ENCODE measurements at regions not wholly inside any gene's neighbourhood (a gene's known extent, or its start where the extent isn't known, plus 50 kb on each side); places are given as distances from the start of the nearest gene placed in this dataset.

GRCh38 chr9:126095546-126096190 is 231.0 kb upstream of the MVB12B start:
- no peak for DNase-seq

DNA sequence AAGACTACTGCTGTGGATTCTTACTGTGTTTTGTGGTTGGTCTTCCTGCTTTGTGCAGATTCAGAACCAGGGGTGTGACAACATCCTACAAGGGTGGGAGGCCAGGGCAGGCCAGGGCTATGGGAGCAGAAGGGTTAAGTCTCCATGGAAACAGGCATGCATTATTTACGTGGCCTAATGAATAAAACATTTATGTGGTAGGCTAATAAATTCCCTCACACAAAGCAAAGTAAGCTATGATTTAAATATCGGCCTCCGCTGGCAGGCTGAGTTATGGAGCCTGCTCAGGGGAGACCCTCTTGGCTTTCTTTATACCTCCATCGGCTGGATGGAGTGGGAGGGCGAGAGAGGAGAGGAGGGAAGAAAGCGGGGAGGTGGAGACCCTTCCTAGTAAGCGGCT is 230.3 kb upstream of the MVB12B start:
- no peak for DNase-seq

GRCh38 chr9:126097679-126098078 is 228.9 kb upstream of the MVB12B start:
- no peak for DNase-seq

DNA sequence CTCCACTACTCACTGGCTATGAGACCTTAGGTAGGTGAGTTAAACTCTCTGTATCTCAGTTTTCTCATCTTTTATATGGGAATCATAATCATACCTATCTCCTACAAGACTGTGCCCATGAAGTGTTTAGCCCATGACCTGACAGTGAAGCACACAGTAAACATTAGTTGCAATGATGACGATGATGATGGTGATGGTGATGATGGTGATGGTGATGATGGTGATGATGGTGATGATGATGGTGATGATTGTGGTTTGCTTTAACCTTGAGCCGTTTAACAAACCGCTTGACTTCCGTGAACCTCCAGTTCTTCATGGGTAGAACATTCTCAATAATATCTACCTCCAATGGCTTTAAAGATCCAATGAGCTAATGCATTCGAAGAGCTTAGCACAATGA is 220.2 kb upstream of the MVB12B start:
- DNase-seq, result no peak

DNA sequence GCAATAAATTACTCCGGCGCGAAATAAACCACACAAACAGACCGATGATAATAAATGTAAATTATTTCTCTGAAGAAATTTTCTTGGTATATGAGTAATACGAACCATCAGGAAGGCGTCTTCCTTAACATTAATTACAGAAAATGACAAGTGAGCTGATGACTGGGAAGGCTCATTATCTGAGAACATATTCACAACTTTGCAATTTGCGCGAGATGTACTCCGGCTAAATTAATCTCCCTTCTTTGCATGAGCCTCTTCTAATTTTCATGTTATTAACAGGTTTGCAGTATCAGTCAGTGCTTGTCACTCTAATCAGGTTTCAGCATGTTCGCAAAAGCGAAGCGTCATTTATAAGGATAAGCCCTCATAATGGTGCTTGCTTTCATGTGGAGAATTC is 218.9 kb upstream of the MVB12B start:
- no peak for DNase-seq

- no peak for DNase-seq
Observed at GRCh38 chr9:126108240-126108639, 218.4 kb upstream of the MVB12B start.

DNA sequence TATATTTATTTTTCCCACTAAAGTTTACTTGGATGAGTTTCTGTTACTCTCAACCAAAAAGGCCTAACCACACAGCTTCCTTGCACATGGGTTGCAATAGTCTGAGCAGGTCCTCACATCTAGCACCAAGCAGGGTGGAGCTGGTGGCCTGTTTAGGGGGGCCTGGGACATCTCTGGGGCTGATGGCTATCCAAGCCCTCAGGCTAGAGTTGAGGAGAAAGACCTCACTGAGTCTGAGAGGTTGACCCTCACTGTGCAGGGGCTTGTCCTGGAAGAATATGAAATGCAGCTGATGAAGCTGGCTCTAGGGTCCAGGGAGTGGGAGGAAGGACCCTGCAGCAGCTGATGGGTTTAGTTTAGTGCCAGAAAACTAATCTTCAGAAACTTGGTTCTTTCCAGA is 217.1 kb upstream of the MVB12B start:
- no peak for DNase-seq

GRCh38 chr9:126111556-126111955 is 215.1 kb upstream of the MVB12B start:
- DNase-seq, result no peak

DNA sequence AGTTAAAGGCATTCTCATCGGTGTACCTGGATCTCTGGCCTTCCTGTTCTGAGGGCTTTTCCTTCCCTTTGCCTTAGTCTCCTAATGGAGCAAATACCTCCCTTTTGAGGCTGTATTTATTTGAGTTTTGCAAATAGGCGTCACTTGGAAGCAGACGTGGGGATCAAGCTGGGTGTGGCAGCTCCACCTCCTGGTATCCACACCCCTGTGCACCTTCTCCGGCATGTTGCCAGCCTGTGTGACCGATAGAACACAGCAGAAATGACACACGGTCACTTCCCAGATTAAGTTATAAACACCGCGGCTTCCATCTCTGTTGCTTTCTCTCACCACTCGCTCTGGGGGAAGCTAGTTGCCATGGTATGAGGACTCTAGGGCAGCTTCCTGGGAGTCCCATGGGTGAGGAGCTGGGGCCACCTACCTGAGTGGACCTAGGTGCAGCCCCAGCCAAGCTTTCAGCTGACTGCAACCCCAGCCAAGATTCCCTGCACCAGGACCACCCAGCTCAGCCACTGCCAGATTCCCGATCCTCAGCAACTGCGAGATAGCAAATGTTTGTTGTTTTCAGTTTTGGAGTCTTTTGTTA is 214.4 kb upstream of the MVB12B start:
- no peak for DNase-seq

- DNase-seq, result no peak
Observed at GRCh38 chr9:126113176-126113575, 213.5 kb upstream of the MVB12B start.

DNA sequence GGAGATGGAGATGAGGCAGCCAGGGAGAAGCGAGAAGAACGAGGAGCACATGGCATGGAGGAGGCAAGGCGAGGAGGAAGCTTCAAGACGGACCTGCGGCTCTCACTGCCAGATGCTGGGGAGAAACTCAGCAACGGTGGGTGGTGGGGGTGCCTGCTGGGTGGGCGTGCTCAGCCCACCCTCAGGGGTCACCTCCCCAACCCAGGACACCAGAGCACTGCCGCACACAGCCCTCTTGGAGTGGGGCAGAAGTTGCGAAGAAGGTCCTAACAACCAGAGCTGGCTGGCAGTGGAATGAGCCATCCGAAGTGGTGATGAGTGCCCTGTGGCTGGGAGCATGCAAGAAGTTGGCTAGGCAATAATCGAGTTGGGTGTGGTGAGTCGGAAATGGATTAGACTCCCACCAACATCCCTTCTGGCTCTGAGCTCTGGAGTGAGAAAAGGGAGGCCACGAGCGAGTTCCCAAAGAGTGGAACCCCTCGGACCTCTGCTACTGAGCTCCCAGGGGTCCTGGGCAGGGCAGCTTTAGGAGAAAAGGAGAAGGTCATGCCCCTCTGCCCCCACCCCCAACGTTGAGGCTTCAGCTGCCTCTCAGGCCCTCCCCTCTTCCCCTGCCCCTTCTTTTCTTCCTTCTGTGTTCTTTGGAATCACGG is 212.7 kb upstream of the MVB12B start:
- DNase-seq, result no peak

- DNase-seq, result no peak
Observed at GRCh38 chr9:126114409-126114760, 212.2 kb upstream of the MVB12B start.

DNA sequence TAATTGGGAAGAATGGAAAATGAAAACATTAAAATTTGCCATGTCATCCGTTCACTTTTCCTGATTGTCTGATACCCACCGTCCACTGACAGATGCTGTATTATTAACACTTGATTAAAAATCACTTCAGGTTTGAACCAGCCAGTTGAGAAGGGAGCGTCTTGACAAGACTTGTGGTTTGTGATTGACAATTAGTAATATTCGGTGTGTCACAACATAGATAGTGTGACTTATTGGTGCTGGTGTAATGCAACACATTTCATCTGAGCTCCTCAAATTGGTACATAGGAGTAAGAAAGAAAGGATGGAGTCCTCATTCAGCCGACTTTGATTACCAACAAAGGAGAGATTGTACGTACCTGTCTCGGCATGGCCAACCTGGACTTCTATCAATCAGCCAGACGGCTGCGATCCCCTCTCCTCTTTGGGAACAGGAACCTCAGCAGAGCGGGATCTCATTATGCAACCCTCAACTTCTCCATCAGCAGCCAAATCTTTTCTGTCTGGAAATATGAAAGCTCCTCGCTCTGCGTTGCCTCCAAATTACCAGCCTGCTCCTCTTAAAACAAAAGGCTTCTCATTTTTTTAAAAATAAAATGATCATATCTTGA is 211.7 kb upstream of the MVB12B start:
- peak in 1 of 2 experiments; percentile 23 for DNase-seq

GRCh38 chr9:126116351-126117157 is 210.1 kb upstream of the MVB12B start:
- peak; percentile 51 to 78 for DNase-seq

- no peak for DNase-seq
Observed at GRCh38 chr9:126117158-126117425, 209.5 kb upstream of the MVB12B start.

DNA sequence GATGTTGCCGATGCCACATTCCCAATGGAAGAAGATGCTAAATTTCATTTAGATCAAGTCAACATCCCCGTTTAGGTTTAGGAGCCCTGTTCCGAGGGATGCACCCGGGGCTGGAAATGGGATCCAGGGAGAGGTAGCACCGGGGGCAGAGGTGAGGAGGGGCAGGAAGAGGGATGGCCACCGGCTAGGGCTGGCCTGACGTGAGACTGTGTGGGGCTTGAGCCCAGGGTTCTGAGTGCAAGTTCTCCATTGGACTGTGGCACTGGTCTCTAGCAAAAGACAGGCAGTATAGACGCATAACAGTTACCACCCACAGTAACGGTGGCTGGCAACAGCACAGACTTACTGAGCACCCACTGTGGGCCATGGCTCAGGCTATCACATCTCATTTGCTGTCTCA is 209.0 kb upstream of the MVB12B start:
- no peak for DNase-seq

- DNase-seq, result no peak
Observed at GRCh38 chr9:126119731-126120130, 206.9 kb upstream of the MVB12B start.

GRCh38 chr9:126122901-126123616 is 203.6 kb upstream of the MVB12B start:
- DNase-seq, result no peak

DNA sequence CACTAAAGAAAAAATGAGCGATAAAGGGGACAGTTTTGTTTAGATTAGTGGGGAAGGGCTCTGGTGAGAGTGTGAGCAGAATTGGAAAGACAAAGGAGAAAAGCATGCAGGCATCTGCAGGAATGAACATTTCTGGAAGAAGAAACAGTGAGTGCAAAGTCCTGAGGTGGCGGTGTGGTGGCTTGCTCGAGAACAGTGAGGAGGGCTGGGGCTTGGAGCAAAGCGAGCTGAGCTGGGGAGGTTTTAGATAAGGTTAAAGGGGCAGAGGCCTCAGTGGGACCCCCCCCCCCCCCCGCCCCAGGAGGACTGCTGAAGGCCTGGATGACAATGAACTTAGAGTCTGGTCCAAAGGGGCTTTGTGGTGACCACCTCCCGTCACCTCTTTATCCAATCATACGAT is 202.7 kb upstream of the MVB12B start:
- no peak for DNase-seq

GRCh38 chr9:126125177-126125576 is 201.5 kb upstream of the MVB12B start:
- DNase-seq, result no peak

GRCh38 chr9:126125577-126125976 is 201.1 kb upstream of the MVB12B start:
- no peak for DNase-seq

GRCh38 chr9:126125992-126126409 is 200.6 kb upstream of the MVB12B start:
- DNase-seq, result no peak

- DNase-seq, result no peak
Observed at GRCh38 chr9:126126807-126127206, 199.8 kb upstream of the MVB12B start.

All from NCI-H524 (cell line).